HG02840 (cell line): ENCODE measurements at regions not wholly inside any gene's neighbourhood (a gene's known extent, or its start where the extent isn't known, plus 50 kb on each side); places are given as distances from the start of the nearest gene placed in this dataset.
"Not testable (repeated sequence)": the region's sequence is repeated elsewhere in the genome, so short reads cannot be mapped to it uniquely, and the experiment has no call there.

Experiments
- ATAC-seq: cut with Tn5 transposase; IDR thresholded peaks from one replicate; pipeline ENCODE4 v1.9.1; 2021; ENCODE audit warnings: mild to moderate bottlenecking, moderate library complexity, moderate number of reproducible peaks; ENCODE audit not compliant: unreplicated experiment, low FRiP score

DNA sequence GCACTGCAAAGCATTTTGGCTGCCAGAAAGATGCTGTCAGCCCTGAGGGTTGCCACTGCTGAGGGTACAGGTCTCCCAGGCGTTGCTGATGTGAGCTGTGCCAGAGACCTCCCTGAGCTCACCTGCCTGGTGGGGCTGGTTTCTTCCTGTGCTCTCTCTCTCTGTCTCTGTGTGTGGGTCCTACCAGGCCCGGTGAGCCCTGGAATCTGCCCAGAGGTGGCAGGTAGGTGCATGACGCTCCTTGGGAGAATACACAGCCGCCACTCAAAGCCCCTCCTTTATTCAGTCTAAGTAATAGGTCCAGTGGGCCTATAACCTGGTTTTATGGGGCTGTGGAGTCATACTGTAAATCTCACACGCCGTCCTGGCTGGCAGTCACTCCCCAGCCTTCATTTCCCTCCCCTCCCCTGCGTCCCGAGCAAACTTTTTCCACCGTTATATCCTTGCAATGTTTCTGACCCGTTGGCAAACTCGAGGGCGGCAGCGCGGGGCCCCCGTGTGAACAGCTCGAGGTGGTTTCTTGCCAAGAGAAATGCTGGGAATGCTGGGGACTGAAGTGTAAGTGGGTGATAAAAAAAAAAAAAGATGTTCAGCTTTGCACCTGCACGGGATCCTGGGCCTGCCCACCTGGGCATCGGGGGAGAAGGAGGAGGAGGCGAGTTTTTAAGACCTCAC, 245.9 kb downstream of the CRLF2 start:
- no peak for ATAC-seq

GRCh38 chrX:964831-965416, 247.5 kb downstream of the CRLF2 start:
- ATAC-seq: no peak

DNA sequence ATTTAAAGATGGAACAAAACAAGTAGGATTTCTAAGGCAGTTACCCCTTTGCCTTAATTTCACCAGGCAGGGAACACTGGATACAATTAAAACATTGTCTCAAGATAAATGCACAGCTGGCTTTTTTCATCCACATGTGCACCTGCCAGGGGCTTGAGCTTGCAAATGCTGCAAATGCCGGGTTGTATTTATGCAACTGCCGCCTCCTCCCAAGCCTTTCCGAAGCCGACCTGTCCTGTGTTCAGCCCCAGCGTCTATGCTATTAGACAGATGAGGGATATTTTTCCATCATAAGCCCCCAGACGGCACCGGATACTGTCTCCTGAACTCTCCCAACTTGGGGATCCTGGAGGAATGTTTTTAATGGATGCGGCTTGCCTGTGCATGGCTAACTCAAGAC, 251.6 kb downstream of the CRLF2 start:
- ATAC-seq: no peak

DNA sequence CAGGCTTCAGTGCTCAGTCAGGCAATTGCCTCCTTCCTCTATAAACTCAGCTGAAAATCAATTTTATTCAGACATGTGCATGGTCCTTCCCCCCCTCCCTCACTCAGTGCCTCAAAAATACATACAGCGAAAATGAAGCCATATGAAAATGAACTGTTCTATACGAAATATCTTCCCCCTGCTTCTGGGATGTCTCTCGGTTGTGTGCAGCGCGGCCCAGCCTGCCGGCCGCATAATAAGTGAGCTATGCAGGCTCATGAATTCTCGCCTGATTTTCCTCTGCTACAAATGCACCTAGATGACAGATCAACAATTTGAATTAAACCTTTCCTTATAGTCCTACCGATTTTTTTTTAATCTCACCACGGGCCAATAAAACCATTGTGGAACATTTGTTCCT, 252.9 kb downstream of the CRLF2 start:
- ATAC-seq: no peak

GRCh38 chrX:955168-955781, 257.2 kb downstream of the CRLF2 start:
- not testable (repeated sequence) for ATAC-seq

- no peak for ATAC-seq
Measured at GRCh38 chrX:953879-954482, 258.5 kb downstream of the CRLF2 start.

DNA sequence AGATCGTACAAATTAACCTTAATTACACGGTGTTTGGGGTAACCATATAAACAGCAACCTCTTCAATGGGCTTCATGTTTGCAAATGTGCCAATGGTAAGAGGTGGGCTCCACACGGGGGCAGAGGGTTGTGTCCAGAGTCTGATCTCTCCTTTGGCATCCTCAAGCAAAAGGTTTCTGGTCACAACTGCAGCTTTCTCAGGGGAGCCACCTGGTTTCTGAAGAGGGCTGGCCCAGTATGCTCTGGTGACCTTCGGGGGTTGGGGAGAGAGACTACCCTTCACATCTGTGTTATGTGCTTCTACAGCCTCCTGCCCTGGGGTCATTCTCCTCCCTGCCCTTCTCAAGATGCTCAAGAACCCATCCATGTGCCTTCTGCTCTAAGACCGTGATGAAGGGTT, 259.6 kb downstream of the CRLF2 start:
- ATAC-seq: no peak

DNA sequence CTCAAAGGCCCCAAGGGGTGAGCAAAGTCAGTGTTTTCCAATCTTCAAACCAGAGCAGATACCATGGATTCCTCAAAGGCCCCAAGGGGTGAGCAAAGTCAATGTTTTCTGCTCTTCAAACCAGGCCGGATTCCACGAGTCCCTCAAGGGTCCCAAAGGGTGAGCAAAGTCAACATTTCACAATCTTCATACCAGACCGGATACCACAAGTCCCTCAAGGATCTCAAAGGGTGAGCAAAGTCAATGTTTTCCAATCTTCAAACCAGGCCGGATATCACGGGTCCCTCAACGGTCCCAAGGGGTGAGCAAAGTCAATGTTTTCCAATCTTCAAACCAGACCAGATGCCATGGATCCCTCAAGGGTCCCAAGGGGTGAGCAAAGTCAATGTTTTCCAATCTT, 265.2 kb downstream of the CRLF2 start:
- ATAC-seq: not testable (repeated sequence)

- no peak for ATAC-seq
Measured at GRCh38 chrX:943035-943434, 269.4 kb downstream of the CRLF2 start.

DNA sequence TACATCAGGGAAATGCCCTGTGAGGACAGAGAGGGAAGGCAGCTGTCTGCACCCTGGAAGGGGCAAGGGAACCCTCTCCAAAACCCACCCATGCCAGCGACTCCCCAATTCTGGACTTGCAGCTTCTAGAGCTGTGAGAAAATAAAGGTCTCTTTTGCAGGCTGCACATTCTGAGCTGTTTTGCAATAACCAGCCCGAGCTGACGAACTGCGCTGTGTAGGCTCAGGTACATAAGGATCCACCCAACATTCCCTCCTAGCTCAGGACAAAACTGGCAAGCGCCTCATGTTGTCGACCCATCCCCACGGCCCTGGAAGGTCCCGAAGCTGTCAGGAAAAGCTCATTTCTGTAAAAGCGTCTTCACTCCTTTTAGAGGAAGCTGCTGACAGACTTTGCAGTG, 271.8 kb downstream of the CRLF2 start:
- no peak for ATAC-seq

- no peak for ATAC-seq
Measured at GRCh38 chrX:936979-937769, 275.3 kb downstream of the CRLF2 start.

- no peak for ATAC-seq
Measured at GRCh38 chrX:933611-934010, 278.8 kb downstream of the CRLF2 start.

DNA sequence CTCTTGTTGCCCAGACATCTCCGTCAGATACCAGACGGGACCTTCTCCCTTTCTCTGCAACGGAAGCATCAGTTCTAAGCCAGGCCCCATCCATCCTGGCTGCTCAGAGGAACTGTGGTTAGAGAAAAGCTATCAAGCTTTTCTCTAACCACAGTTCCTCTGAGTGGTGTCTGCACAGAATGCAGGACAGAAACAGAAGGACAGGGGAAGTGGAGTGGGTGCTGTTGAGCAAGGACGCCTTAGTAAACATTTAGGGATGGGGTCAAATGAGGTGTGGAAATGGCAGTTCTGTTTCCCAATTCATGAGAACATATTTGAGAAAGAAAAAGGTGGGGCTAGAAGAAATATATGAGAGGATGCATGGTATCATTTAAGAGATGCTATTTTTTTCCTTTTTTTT, 283.8 kb downstream of the CRLF2 start:
- ATAC-seq: no peak

- ATAC-seq: no peak
Measured at GRCh38 chrX:926991-927390, 285.5 kb downstream of the CRLF2 start.

DNA sequence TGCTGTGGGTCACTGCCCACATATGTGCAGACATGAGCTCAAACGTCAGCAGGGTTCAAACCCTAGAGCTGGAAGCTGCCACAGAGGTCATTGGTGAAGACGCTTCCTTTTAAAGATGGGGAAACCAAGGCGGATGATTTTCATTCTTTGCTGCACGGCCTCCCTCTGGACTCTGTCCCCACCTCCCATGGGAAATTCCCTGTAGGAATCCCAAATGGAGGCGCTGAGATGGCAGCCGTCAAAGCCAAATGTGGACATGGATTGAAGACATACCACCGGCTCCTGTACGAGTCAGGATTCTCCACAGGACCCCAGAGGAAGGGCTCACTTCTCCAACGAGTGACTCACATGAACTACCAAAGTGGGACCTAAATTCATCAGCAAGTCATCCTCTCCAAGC, 286.4 kb downstream of the CRLF2 start:
- ATAC-seq: no peak

DNA sequence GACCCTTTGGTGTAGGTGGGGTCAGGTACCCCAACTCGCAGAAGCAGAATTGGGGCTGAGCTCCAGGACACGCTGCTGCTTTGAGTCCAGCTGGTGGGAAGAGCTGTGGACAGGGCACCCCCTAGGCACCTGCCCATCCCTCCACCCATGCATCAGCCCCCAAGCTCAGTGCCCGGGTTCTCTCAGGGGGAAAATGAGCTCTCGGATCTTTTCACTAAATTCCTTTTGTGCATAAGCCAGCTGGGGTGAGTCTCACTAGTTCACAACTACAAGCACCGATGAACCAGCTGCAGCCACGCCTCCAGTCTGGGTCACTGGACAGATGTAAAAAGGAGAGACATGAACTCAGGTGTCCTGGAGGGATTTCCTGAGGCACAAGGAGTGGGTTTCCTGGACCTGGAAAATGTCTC, 286.8 kb downstream of the CRLF2 start:
- no peak for ATAC-seq

GRCh38 chrX:925094-925493, 287.4 kb downstream of the CRLF2 start:
- no peak for ATAC-seq

GRCh38 chrX:924017-924416, 288.4 kb downstream of the CRLF2 start:
- ATAC-seq: no peak

GRCh38 chrX:920234-920799, 289.7 kb downstream of the SHOX start:
- no peak for ATAC-seq

GRCh38 chrX:916230-916599, 285.6 kb downstream of the SHOX start:
- ATAC-seq: no peak
